A549 (cell line): ENCODE measurements at regions not wholly inside any gene's neighbourhood (a gene's known extent, or its start where the extent isn't known, plus 50 kb on each side); places are given as distances from the start of the nearest gene placed in this dataset.

Experiments used
- CEBPB ChIP-seq, 2 experiments: fragments of >200 bp in 1 of 2; sonication (Bioruptor Twin) in 1 of 2; formaldehyde crosslinking in 1 of 2; IDR thresholded peaks; 2 replicates each; pipeline ENCODE4 v1.6.1; 2012 to 2016
- EP300 ChIP-seq, 2 experiments: fragments of >200 bp; sonication (Bioruptor Twin); formaldehyde crosslinking; IDR thresholded peaks; 2 replicates in 1 of 2; 3 replicates in 1 of 2; pipeline ENCODE4 v1.6.1; 2016 to 2017
- JUN ChIP-seq, 2 experiments: fragments of >200 bp; sonication (Bioruptor Twin); formaldehyde crosslinking; IDR thresholded peaks; 2 replicates in 1 of 2; 3 replicates in 1 of 2; pipeline ENCODE4 v1.6.1; 2016 to 2017
- JUNB ChIP-seq: fragments of >200 bp; sonication (Bioruptor Twin); formaldehyde crosslinking; IDR thresholded peaks from 2 replicates; pipeline ENCODE4 v1.6.1; 2016
- MAZ ChIP-seq: fragments of 150-350 bp; IDR thresholded peaks from 2 replicates; pipeline ENCODE4 v1.6.1; 2014; ENCODE audit warnings: antibody characterized with exemption, low read depth, low read length, borderline replicate concordance
- MYC ChIP-seq: IDR thresholded peaks from 2 replicates; pipeline ENCODE4 v1.6.1; 2012; ENCODE audit warnings: mild to moderate bottlenecking, inconsistent platforms, low read length, improper control_type of control experiment, borderline replicate concordance
- POLR2AphosphoS2 ChIP-seq: conservative IDR thresholded peaks from 2 replicates; pipeline ENCODE4 v1.6.1; 2012; ENCODE audit warnings: low read length, improper control_type of control experiment, inconsistent platforms
- RAD21 ChIP-seq, 2 experiments: fragments of >200 bp in 1 of 2; sonication (Bioruptor Twin) in 1 of 2; formaldehyde crosslinking in 1 of 2; IDR thresholded peaks in 1 of 2; conservative IDR thresholded peaks in 1 of 2; 2 replicates in 1 of 2; 3 replicates in 1 of 2; pipeline ENCODE4 v1.6.1; 2012 to 2018; ENCODE audit warnings: inconsistent platforms in 1 of 2
- ZSCAN20 ChIP-seq: fragments of 250-450 bp; sonication (Bioruptor Pico); IDR thresholded peaks from 2 replicates; pipeline ENCODE4 v1.8.0; 2022; ENCODE audit warnings: mild to moderate bottlenecking, moderate library complexity
- TF ChIP-seq, protein P1 (sequence below): fragments of >200 bp; sonication (Bioruptor Twin); formaldehyde crosslinking; IDR thresholded peaks from 3 replicates; pipeline ENCODE4 v1.5.1; 2016
- TF ChIP-seq, protein P2 (sequence below): IDR thresholded peaks from 2 replicates; pipeline ENCODE4 v1.6.1; 2012

GRCh38 chr22:48205790-48206189 is 1443.3 kb downstream of the TBC1D22A start:
- TF ChIP-seq CEBPB (IDR thresholded peaks at IDR 0.05), result no peak
- no peak for TF ChIP-seq ZSCAN20
- TF ChIP-seq, protein P1, sequence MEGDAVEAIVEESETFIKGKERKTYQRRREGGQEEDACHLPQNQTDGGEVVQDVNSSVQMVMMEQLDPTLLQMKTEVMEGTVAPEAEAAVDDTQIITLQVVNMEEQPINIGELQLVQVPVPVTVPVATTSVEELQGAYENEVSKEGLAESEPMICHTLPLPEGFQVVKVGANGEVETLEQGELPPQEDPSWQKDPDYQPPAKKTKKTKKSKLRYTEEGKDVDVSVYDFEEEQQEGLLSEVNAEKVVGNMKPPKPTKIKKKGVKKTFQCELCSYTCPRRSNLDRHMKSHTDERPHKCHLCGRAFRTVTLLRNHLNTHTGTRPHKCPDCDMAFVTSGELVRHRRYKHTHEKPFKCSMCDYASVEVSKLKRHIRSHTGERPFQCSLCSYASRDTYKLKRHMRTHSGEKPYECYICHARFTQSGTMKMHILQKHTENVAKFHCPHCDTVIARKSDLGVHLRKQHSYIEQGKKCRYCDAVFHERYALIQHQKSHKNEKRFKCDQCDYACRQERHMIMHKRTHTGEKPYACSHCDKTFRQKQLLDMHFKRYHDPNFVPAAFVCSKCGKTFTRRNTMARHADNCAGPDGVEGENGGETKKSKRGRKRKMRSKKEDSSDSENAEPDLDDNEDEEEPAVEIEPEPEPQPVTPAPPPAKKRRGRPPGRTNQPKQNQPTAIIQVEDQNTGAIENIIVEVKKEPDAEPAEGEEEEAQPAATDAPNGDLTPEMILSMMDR, result no peak
- no peak for TF ChIP-seq JUN (IDR thresholded peaks at IDR 0.05)
- no peak for TF ChIP-seq MYC
- TF ChIP-seq JUNB, result no peak
- TF ChIP-seq MAZ, result no peak
- no peak for TF ChIP-seq POLR2AphosphoS2
- TF ChIP-seq RAD21 (conservative IDR thresholded peaks at IDR 0.05 in 1 of 2, IDR thresholded peaks at IDR 0.05 in 1 of 2), result no peak
- TF ChIP-seq, protein P2, sequence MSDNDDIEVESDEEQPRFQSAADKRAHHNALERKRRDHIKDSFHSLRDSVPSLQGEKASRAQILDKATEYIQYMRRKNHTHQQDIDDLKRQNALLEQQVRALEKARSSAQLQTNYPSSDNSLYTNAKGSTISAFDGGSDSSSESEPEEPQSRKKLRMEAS, result no peak
- TF ChIP-seq EP300 (IDR thresholded peaks at IDR 0.05), result no peak
